ENCODE measurements at regions not wholly inside any gene's neighbourhood (a gene's known extent, or its start where the extent isn't known, plus 50 kb on each side); places are given as distances from the start of the nearest gene placed in this dataset.
"Not testable (repeated sequence)": the region's sequence is repeated elsewhere in the genome, so short reads cannot be mapped to it uniquely, and the experiment has no call there.

DNA sequence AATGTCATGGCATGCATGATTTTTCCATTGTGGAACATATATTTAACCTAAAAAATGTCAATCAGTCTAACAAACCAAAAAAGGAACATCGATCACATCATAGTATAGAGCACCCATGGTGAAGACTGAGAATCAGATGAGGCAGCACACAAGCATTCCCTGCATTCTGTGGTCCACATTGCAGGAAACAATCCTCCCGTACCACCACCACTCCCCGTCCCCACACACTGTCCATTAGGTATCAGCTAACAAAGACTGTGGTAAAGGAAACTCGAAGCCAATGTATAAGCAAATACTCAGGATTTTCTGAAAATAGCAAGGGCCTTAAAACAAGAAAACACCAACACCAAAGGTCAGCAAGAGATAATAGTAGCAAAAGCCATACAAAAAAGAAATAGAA, 1104.4 kb upstream of the SEMA6A start:
- DNase-seq = no peak

DNA sequence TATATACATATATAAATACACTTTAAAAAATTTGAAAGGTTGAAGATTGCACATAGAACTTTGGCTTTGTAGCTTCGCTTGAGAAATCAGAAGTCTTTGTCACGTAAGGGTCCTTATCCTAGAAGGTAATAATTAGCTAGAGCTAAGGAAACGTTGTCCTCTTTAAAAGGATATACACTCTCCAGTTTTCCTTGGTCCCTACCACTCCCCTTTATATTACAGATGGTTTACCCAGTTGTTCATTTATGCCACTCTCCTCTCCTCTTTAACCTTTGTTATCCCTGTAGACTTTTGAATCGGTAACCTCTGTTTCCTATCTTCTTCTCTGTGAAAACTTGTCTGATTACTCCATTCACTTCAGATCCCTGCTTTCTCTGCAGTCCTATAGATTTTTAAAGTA, 1101.0 kb upstream of the SEMA6A start:
- DNase-seq = no peak

DNA sequence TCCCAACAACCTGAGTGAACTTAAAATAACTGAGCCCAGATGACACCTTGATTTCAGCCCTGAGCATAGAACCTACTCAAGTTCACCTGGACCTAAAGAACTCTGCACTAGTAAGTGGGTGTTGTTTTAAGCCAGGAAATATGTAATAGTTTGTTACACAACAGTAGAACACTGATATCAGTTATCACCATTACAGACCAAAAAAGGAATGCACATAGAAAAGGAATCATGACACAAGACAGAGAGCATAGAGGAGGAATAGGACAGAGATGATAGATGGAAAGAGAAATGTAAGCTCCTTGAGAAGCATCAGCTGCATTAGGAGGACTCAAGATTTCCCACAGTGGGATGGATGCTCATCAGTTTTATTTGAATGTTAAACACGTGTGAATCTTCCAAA, 1096.9 kb upstream of the SEMA6A start:
- DNase-seq = no peak

DNA sequence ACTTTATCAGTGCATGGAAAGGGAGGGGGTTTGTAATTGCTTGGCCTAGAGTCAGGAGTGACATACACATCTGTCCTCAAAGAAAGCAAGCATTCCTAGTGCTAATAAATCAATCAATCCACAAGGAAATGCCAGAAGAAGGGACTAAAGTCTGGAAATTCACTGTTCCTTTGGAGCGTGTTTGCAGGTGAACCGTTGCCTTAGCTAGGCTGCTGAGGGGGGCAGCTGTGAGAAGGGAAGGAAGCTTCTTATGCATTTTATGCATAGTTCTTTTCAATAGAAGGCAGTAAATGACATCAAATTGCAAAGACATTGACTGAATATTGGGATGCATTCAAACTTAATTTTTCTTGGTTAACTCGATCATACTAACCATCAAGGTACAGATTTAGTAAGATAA, 1092.5 kb upstream of the SEMA6A start:
- no peak for DNase-seq

DNA sequence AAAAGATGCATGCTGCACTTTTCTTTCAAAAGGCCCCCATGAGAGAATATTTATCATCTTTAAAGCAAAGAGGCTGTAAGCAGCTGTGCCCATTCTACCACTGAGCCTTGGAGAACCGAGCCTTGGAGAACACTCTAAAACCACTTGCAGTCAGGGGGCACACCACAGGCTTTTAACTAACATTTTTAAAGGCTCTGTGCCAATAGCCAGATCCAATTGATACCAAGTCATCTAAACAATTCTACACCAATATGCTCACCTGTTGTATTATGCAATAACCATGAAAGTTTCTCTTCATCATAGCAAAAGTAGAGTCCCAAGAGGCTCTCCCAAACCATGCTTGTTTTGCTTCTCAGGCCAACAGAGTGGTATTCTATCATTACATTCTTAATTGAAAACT, 1090.5 kb upstream of the SEMA6A start:
- DNase-seq = no peak

DNA sequence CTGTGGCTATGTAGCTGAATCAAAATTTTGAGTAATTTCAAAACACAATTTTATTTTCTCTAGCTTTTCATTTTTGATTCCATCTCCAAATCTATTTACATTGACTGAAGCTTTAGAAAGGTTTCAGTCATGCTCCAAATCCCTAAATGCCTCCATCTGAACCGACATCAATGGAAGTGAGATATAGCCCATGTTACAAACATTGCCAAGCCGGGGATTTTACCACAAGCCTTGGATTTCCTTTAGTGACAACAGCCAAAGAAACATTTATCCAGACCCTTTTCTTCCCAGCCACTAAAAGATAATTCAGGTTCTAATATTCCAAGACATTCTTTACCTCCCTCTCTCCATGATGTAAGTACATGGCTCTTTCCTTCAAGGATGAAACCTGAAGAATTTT, 1087.7 kb upstream of the SEMA6A start:
- DNase-seq = no peak

DNA sequence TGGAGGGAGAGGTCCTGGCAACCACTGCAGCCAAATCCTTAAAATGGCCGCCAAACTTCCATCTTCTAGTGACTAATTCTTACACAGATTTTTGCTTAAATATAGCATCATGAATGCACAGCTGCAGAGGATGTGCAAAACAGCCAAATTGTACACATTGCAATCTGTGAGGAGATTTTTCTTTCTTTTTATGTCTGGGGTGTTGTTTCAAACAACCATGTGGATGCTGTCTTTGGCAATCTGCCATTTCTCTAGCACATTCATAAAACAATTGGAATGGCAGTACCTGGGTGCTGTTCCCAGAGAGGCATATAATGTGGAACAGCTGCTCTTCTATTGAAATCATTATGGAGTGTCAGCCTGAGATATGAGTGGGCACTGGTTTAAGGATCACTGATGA, 1082.9 kb upstream of the SEMA6A start:
- no peak for DNase-seq

DNA sequence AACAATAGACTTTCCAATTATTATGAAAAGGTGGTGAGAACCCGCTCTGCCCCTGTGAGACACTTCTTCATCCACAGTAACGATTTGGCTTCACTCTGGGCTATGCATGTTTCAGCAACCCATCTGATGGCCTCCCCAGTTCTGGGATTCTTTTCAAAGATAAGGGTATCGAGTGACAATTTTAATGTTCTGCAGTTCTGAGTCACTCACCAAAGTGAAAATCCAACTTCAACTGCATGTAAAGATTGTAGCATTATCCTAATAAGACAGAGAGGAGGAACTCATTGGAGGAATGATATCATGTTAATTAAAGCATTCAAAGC, 1078.3 kb upstream of the SEMA6A start:
- DNase-seq = no peak

DNA sequence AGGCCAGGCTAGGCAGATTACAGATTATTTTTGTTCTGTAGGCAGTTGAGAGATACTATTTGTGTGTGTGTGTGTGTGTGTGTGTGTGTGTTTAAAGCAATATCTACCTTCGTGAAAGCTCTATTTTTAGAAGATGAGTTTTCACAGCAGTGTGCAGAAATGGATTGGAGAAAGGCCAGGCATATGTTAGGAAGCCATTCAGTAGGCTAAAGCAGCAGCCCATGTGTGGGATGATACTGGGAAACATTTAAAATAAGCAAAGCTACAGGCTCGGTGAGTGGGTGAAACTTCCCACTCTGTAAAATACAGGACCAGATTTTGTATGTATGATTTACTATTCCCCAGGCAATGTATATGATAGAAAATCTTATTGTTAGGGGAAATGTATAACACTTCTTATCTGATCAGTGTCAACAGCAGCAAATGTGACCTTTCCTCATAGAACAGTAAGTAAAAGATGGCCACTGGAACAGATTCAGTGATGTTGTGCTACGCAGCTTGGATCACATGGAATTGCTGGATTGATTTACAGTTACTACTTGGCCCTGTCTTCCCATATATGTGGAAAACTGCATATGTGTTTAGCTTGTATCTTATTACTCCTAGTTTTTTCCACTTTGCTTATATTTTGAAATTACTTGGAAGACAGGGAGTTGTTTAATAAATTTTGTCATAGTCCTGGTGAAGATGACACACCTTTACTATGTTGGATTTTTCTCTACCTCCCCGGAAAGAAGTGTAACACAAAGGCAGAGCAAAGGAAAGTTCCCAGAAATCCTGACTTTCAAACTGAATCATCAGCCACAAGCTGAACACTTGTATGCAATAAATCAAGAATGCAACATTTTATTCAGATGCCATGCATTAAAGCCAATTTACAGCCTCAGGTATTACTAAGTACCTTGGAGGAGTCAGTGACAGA, 1077.7 kb upstream of the SEMA6A start:
- DNase-seq = no peak

DNA sequence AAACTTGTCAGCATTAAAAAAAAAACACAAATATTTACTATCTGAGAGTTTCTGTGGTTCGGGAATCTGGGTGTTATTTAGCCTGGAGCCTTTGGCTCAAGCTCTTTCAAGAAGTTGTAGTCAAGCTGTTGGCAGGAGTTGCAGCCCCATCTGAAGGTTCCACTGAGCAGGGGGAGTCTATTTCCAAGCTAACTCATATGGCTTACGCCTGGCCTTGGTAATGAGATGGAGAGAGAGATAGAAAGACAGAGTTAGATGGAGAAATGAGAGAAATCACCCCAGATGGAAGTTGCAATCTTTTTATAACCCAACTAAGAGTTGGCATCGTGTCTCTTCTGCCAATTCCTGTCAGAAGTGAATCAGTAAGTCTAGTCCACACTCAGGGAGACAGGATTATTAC, 1075.2 kb upstream of the SEMA6A start:
- no peak for DNase-seq

DNA sequence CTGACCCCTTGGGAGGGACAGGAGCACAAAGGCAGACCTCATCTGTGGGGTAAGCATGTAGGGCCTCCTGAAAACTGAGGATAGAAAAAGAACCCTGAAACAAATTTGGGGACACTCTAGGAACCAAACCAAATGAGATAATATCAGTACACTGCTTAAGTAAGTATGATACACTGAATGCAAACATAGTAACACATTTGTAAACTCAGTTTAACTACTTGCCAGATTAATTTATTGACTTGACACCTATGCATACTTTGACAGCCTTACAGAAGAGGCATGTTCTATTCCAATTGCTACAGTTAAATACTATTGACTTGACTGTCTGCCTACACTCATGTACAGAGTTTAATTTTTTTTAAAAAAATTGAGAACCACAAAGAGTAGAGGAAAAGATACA, 1070.8 kb upstream of the SEMA6A start:
- DNase-seq = no peak

DNA sequence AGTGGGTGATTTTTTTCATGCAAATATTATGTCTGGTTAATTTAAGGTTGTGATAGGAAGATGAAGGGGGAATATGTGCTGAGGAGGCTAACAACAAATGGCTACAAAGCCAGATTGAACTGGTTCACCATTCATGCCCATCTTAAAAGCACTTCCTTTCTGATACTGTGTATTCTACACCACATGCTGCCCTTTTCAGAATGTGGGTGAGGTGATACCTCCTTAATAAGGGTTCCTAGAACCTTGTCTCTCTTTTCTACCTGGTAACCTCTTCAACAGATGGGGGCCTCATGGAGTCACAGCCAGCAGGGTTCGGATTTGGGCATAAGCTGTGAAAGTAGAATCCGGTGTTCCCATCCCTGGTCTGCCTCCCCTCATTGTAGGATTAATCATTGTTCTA, 1064.0 kb upstream of the SEMA6A start:
- DNase-seq = no peak

DNA sequence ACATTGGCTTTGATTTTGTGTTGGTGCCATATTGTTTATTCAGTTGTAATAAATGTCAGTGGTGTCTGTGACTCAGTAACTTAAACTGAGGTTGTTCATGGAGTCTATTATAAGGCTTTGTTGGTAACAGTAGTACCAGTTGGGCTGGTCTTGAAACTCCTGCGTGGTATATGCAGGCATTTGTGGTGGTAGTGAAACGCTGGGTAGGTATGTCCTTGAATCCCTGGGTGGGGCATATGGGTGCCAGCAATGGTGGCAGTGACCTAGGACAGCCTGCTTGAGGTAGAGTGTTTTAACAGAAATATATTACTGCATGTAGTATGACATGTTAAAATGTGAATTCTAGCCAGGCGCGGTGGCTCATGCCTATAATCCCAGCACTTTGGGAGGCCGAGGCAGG, 1058.5 kb upstream of the SEMA6A start:
- no peak for DNase-seq

DNA sequence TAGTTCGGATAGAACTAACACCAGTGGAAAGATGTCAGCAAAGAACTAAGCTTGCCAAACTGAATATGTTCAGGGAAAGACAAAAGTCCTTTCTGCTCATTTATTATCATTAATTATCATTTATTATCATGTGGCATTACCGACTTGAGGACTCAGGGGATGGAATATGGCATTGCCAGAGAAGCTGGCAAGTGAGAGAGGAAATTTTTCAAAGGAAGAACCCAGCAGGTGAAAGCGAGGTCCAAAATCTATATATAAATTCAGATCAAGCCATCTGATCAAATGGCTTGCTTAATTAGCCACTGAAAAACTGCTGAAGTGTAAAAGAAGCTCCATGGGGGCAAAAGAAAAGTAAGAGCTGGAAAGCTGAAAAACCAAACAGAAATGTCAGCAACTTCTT, 1049.6 kb upstream of the SEMA6A start:
- DNase-seq = no peak

DNA sequence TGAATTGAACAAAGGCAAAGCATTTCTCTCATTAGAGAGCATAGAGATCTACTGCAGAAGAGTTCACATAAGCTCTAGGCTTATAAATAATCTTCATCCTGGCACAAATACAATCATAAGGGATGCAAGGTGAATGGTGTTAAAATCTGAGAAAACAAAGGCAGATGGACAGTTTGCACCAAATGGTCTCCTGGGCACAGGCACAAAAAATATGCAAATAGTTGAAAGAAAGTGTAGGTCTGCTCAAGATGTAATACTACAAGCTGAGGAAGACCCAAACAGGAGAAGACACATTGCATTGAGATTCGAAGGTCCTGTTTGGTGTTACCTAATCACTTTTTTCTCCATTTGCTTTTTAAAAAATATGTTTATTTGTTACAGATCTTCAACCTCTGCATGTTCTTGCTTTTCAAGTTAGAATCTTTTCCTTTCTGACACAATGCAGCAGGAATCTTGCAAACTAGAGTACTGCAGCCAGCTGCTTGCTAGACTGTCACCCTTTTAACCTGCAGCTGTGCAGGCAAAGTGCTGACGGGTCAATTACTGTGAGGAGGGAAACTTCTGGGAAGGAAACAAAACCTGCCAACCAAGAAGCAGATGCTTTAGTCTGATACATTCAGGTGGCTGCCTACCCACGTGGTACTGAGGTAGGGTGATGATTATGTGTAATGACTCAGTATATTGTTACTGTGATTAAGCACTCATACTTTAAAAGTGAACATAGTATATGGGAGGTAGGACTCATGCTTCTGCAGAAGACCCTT, 1048.6 kb upstream of the SEMA6A start:
- no peak for DNase-seq

DNA sequence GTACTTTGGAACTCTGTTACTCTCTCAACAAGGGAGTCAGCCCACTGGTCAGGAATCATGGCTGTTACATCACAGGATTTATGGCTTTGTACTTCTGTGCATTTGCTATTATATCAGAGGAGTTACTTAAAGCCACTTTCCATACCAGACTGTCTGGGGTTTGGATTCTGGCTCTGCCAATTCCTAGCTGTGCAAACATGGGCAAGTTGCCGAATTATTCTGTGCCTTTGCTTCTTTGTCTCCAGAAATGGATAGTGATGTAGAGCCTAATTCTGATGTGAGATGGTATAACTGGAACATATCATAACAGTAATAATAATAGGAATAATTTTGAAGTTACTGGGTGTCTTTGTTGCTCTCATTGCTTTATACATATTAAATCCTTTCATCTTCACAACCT, 1047.3 kb upstream of the SEMA6A start:
- no peak for DNase-seq

DNA sequence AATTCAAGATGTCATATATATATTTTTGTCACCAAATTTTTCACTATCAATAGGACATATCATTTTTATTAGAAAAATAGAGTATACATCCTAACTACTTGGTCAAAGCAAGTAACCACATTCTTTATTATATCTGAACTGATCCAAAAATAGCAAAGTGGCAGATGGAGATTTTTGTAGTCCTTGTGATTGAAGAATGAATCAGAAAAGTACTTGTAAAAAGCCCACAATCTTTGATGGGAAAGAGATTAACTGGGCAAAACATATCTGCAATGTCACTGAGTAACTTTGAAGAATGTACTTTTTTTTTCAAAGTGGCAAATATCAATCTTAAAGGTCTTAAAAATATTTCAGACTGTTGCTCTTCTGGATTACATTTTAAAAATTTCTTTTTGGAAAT, 1040.6 kb upstream of the SEMA6A start:
- DNase-seq = no peak

DNA sequence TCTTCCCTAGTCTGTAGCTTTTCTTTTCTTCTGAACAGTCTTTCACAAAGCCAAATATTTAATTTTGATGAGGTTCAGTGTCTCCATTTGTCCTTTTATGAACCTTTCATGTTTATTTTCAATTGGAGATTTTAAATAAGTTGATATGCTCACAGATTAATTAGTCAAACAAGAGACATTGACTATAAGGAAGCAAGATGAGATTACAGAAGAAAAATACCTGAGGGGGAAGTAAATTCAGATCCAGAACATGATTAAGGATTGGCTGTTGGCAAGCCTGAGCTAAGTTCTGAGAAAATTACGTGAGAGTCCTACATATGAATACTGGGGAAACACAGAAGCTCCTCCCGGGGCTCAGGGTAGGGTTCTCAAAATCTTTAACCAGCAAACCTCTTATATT, 1039.8 kb upstream of the SEMA6A start:
- DNase-seq = no peak

DNA sequence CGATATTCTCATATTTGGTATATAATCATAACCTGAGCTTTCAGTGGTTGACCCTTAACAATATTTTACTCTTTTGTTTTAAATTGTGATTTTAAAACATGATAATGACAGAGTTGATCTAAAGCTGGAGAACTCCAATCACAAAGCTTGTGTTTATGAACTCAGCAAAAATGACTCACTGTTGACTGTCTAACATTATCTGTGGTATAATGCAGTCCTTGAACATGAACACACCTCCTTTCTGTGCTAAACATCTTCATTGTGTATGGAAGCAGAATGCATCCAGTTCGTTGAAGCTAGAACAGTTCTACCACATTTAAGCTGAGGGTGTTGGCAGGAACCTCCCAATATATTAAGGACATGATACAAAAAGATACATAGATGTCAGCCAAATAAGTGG, 1030.2 kb upstream of the SEMA6A start:
- DNase-seq = no peak

DNA sequence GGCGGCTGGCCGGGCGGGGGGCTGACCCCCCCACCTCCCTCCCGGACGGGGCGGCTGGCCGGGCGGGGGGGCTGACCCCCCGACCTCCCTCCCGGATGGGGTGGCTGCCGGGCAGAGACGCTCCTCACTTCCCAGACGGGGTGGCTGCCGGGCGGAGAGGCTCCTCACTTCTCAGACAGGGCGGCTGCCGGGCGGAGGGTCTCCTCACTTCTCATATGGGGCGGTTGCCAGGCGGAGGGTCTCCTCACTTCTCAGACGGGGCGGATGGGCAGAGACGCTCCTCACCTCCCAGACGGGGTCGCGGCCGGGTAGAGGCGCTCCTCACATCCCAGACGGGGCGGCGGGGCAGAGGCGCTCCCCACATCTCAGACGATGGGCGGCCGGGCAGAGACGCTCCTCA, 1025.2 kb upstream of the SEMA6A start:
- DNase-seq = not testable (repeated sequence)

DNA sequence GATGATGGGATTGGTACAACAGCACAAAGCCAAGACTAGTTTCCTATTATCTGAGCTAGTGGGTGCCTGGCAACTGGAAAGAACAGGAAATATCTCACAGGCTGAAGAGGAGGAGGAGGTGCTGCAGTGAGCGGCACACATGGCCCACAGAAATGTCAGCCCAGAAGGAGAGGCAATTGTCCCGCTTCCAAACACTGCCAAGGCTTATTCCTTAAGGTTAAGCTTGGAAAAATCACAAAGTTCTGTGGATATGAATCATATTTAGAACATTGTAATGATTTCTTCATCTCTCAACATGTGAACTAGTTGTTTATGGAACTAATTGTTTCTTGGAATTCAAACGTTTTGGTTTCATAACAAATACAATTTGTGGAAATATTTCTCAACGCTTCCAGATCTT, 1019.5 kb upstream of the SEMA6A start:
- no peak for DNase-seq

DNA sequence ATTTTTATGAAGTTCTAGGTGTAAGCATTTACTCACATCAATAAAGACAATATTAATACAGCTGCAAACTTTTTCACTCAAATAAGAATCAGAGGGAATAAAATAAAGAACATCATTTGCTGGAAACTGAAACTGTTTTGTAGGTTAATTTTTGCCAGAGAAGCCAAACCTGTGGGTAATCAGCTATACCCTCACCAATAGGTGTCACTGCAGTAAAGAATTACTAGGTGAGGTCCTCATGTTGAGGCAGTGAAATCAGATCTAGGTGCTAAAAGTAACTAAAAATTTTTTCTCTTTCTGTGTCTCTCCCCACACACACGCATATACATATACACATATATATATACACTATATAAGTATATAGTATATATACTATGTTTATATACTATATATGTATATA, 1016.3 kb upstream of the SEMA6A start:
- no peak for DNase-seq

DNA sequence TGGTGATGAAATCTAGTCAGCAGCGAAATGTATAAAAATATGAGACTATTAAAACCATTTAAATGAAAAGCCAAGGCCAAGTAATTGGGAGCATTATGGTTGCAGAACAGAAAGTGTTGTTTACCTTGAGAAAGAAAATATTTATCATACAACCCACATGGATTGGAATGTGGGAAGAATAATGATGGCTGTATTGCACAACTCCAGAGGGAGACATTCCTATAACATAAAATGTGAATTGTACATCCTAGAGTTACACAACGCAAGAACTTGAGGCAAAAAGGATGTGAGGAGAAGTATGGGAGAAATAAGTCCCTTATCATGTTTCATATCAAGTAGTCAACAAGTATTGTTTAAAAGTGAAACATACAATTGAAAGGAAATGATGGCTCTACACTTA, 1014.0 kb upstream of the SEMA6A start:
- DNase-seq = no peak

DNA sequence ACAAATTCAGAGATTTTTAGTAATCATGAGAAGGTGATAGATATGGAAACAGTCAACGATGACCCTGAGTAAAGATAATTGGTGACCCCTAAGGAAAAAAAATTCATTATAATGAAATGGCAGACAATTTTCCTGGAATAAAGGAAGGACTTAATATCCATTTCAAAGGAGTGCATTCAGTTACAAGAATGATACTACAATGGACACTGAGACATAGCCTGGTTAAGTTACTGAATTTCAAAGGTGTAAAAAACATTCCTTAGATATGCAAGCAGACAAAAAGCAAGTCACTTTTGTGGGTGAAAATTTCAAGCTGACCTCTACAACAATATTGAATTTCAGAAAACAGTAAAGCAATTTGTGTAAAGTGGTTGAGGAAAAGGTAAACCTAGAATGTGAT, 1012.5 kb upstream of the SEMA6A start:
- no peak for DNase-seq

DNA sequence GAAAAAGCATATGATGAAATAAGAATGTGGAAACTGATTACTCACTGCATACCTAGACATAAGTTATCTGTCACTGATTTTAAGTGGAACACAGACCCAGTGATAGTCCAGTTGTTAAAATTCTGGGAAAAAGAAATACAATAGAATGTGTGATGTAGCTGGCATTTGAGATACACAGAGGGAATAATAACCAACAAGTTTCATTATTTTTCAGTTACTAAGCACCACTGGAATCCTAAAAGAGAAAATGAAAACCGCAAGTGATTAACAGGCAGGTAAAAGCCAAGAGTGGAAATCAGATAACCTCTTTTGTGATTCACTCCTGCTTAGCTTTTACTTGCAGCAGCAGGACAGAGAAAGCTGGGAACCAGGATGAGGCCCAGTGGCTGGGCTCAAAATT, 994.0 kb upstream of the SEMA6A start:
- DNase-seq = no peak
